Fibroblast of lung (primary cell): ENCODE measurements at regions not wholly inside any gene's neighbourhood (a gene's known extent, or its start where the extent isn't known, plus 50 kb on each side); places are given as distances from the start of the nearest gene placed in this dataset.

Source experiments
- DNase-seq, 2 donors: peaks; one replicate each; pipeline versions ENCODE4 v3.0.0 to v3.0.0-alpha.2; 2010; ENCODE audit warnings: low read depth in 2 of 2
- H2AFZ ChIP-seq: 2 replicates; pipeline ENCODE4 v1.5.1; 2012; ENCODE audit warnings: low read length, control low read depth, inconsistent platforms
- H3K27ac ChIP-seq: 2 replicates; pipeline ENCODE4 v1.5.1; 2011; ENCODE audit warnings: low read length, control low read depth; ENCODE audit not compliant: insufficient read depth
- H3K27me3 ChIP-seq: 2 replicates; pipeline ENCODE4 v1.5.1; 2011; ENCODE audit warnings: mild to moderate bottlenecking, low read length; ENCODE audit not compliant: control insufficient read depth, insufficient read depth
- H3K36me3 ChIP-seq: 2 replicates; pipeline ENCODE4 v1.5.1; 2011; ENCODE audit warnings: low read length; ENCODE audit not compliant: control insufficient read depth, insufficient read depth
- H3K4me1 ChIP-seq: 2 replicates; pipeline ENCODE4 v1.5.1; 2011; ENCODE audit warnings: low read length; ENCODE audit not compliant: control insufficient read depth, insufficient read depth; ENCODE audit errors: extremely low read depth
- H3K4me2 ChIP-seq: 2 replicates; pipeline ENCODE4 v1.5.1; 2011; ENCODE audit warnings: low read length, control low read depth; ENCODE audit not compliant: insufficient read depth; ENCODE audit errors: extremely low read depth
- H3K4me3 ChIP-seq, 4 experiments: fragments of 200-600 bp in 1 of 4; sonication (generic) in 1 of 4; replicated peaks in 1 of 4; 2 replicates each; pipeline ENCODE4 v1.5.1; 2011 to 2016; ENCODE audit warnings: low read length in 4 of 4, low read depth in 3 of 4, mild to moderate bottlenecking in 3 of 4, control low read depth in 2 of 4, inconsistent platforms in 1 of 4, mixed read lengths in 1 of 4; ENCODE audit not compliant: insufficient read depth in 1 of 4; ENCODE audit errors: control extremely low read depth in 1 of 4
- H3K79me2 ChIP-seq: 2 replicates; pipeline ENCODE4 v1.5.1; 2012; ENCODE audit warnings: mild to moderate bottlenecking, low read length, inconsistent platforms; ENCODE audit not compliant: control insufficient read depth, insufficient read depth
- H3K9ac ChIP-seq: 2 replicates; pipeline ENCODE4 v1.5.1; 2011; ENCODE audit warnings: mild to moderate bottlenecking, low read length, control low read depth; ENCODE audit not compliant: insufficient read depth
- H3K9me3 ChIP-seq: 2 replicates; pipeline ENCODE4 v1.5.1; 2012; ENCODE audit warnings: low read depth, low read length; ENCODE audit not compliant: control insufficient read depth, insufficient read depth
- H4K20me1 ChIP-seq: 2 replicates; pipeline ENCODE4 v1.5.1; 2011; ENCODE audit warnings: low read length; ENCODE audit not compliant: control insufficient read depth, insufficient read depth; ENCODE audit errors: extremely low read depth
- EZH2 ChIP-seq: IDR thresholded peaks from 2 replicates; pipeline ENCODE4 v1.5.1; 2012; ENCODE audit warnings: low read length, control low read depth, mild to moderate bottlenecking; ENCODE audit errors: missing control alignments
- TF ChIP-seq, protein P1 (sequence below), 2 donors: IDR thresholded peaks in 1 of 2; conservative IDR thresholded peaks in 1 of 2; 1 replicate in 1 of 2; 2 replicates in 1 of 2; pipeline ENCODE4 v1.5.1; 2011 to 2012; ENCODE audit warnings: low read length in 2 of 2, control low read depth in 1 of 2, inconsistent platforms in 1 of 2, low read depth in 1 of 2, mild to moderate bottlenecking in 1 of 2

DNA sequence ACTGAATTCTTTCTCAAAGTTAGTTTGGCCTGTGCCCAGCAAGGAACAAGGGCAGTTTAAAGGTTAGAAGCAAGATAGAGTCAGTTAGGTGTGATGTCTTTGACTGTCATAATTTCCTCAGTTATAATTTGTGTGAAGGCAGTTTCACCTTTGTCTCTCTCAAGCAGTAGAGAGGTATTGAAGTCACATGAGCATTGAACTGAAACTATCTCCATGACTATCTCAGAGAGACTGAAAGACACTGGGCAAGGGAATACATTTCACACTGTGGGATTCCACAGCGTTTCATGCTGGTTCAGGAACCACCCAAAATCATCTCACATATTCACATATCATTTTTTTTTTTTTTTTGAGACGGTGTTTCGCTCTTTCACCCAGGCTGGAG, 366.1 kb downstream of the PREX1 start:
- Histone ChIP-seq H3K4me1 (no peaks in the 10 kb centered on the region), H4K20me1 (no peaks in the 10 kb centered on the region), H3K4me2 (no peak overlapping the region), H2AFZ (no peak overlapping the region), H3K9me3 (no peaks in the 10 kb centered on the region), H3K4me3 (no peak overlapping the region), H3K36me3 (no peaks in the 10 kb centered on the region), H3K27ac (no peak overlapping the region), H3K9ac (no peak overlapping the region), H3K79me2 (no peaks in the 10 kb centered on the region), H3K27me3 (no peaks in the 10 kb centered on the region)
- no peak for DNase-seq
- TF ChIP-seq, protein P1, sequence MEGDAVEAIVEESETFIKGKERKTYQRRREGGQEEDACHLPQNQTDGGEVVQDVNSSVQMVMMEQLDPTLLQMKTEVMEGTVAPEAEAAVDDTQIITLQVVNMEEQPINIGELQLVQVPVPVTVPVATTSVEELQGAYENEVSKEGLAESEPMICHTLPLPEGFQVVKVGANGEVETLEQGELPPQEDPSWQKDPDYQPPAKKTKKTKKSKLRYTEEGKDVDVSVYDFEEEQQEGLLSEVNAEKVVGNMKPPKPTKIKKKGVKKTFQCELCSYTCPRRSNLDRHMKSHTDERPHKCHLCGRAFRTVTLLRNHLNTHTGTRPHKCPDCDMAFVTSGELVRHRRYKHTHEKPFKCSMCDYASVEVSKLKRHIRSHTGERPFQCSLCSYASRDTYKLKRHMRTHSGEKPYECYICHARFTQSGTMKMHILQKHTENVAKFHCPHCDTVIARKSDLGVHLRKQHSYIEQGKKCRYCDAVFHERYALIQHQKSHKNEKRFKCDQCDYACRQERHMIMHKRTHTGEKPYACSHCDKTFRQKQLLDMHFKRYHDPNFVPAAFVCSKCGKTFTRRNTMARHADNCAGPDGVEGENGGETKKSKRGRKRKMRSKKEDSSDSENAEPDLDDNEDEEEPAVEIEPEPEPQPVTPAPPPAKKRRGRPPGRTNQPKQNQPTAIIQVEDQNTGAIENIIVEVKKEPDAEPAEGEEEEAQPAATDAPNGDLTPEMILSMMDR (conservative IDR thresholded peaks at IDR 0.05 in 1 of 2, IDR thresholded peaks at IDR 0.05 in 1 of 2; ENCODE audit: low read depth in 1 of 2, low read length in 2 of 2): no peak
- no peak for TF ChIP-seq EZH2

DNA sequence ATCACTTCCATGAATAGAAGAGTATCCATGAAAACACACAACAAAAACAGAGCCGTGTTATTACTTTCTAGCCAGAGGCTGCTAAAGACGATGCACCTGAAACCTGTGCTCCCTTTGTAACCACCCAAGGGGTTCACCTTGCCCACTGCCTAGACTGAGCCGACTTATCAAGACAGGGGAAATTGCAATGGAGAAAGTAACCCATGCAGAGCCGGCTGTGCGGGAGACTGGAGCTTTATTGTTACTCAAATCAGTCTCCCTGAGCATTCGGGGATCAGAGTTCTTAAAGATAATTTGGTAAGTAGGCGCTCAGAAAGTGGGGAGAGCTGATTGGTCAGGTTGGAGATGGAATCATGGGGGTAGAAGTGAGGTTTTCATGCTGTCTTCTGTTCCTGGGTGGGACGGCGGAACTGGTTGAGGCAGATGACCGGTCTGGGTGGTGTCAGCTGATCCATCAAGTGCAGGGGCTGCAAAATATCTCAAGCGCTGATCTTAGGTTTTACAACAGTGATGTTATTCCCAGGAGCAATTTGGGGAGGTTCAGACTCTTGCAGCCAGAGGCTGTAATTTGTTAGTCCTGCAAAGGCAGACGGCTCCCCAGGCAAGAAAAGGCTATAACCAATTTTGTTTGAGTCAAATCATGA, 366.6 kb downstream of the PREX1 start:
- Histone ChIP-seq H3K4me2 (no peak overlapping the region), H3K4me3 (no peak overlapping the region), H2AFZ (no peak overlapping the region), H3K9ac (no peak overlapping the region), H3K79me2 (no peaks in the 10 kb centered on the region), H3K36me3 (no peaks in the 10 kb centered on the region), H3K4me1 (no peaks in the 10 kb centered on the region), H3K9me3 (no peaks in the 10 kb centered on the region), H4K20me1 (no peaks in the 10 kb centered on the region), H3K27me3 (no peaks in the 10 kb centered on the region), H3K27ac (no peak overlapping the region)
- TF ChIP-seq EZH2: no peak
- TF ChIP-seq, protein P1 (conservative IDR thresholded peaks at IDR 0.05 in 1 of 2, IDR thresholded peaks at IDR 0.05 in 1 of 2; ENCODE audit: low read depth in 1 of 2, low read length in 2 of 2): no peak
- DNase-seq: no peak

DNA sequence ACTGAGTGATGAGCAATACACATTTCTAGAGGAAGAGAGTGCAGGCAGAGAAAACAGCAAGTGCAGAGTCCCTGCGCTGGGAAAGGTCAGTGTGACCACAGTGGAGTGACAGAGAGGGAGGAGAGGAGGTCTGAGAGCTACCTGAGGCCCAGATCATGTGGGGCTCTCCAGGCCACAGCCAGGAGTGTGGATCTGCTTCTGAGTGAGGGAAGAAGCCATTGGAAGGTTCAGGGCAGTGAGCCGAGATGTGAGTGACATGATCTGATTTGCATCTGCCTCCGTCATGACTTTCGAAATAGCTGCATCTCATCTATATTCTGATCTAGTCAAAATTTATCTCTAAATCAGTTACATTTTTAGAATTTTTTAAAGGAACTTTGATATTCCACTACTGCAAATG, 367.1 kb downstream of the PREX1 start:
- no peaks in the 10 kb centered on the region for H3K36me3 ChIP-seq

More for the DNA sequence above, 367.1 kb downstream of the PREX1 start:
- H4K20me1 ChIP-seq: no peaks in the 10 kb centered on the region
- no peaks in the 10 kb centered on the region for H3K9me3 ChIP-seq
- H3K27ac ChIP-seq: no peak overlapping the region
- H3K27me3 ChIP-seq: no peaks in the 10 kb centered on the region
- no peak overlapping the region for H3K4me3 ChIP-seq
- TF ChIP-seq, protein P1 (conservative IDR thresholded peaks at IDR 0.05 in 1 of 2, IDR thresholded peaks at IDR 0.05 in 1 of 2; ENCODE audit: low read depth in 1 of 2, low read length in 2 of 2): no peak
- no peak for TF ChIP-seq EZH2
- H3K9ac ChIP-seq: no peak overlapping the region
- H3K4me1 ChIP-seq: no peaks in the 10 kb centered on the region
- no peak overlapping the region for H2AFZ ChIP-seq
- no peak overlapping the region for H3K4me2 ChIP-seq
- no peaks in the 10 kb centered on the region for H3K79me2 ChIP-seq
- DNase-seq: no peak
